Heart right ventricle (tissue), 16 donors: ENCODE measurements at regions not wholly inside any gene's neighbourhood (a gene's known extent, or its start where the extent isn't known, plus 50 kb on each side); places are given as distances from the start of the nearest gene placed in this dataset.

Experiments
- ATAC-seq, 8 donors: fragments of 200-7000 bp; cut with Tn5 transposase; one replicate each; pipeline ENCODE4 v1.9.1; 2020; ENCODE audit warnings: mild to moderate bottlenecking in 8 of 8, moderate library complexity in 8 of 8, moderate number of reproducible peaks in 1 of 8
- DNase-seq, 2 donors: peaks; one replicate each; pipeline ENCODE4 v3.0.0-alpha.2; 2020
- H3K27ac ChIP-seq, 10 donors: fragments of 200-600 bp; sonication (generic) in 2 of 10; one replicate each; pipeline versions ENCODE4 v1.5.0 to v1.8.0; 2020 to 2022; ENCODE audit warnings: mild to moderate bottlenecking in 3 of 10
- H3K27me3 ChIP-seq, 7 donors: fragments of 200-600 bp; one replicate each; pipeline ENCODE4 v1.8.0; 2021 to 2022; ENCODE audit warnings: mild to moderate bottlenecking in 2 of 7
- H3K36me3 ChIP-seq, 9 donors: fragments of 200-600 bp; sonication (generic) in 1 of 9; one replicate each; pipeline versions ENCODE4 v1.5.0 to v1.8.0; 2020 to 2022; ENCODE audit warnings: mild to moderate bottlenecking in 2 of 9
- H3K4me1 ChIP-seq, 9 donors: fragments of 200-600 bp; sonication (generic) in 1 of 9; one replicate each; pipeline versions ENCODE4 v1.5.0 to v1.8.0; 2020 to 2022; ENCODE audit warnings: mild to moderate bottlenecking in 4 of 9
- H3K4me3 ChIP-seq, 10 donors: fragments of 200-600 bp; sonication (generic) in 2 of 10; one replicate each; pipeline versions ENCODE4 v1.5.0 to v1.8.0; 2020 to 2022; ENCODE audit warnings: mild to moderate bottlenecking in 7 of 10, moderate library complexity in 2 of 10
- H3K9me3 ChIP-seq, 11 donors: fragments of 200-600 bp in 10 of 11; sonication (generic) in 2 of 11; one replicate each; pipeline versions ENCODE4 v1.5.0 to v1.8.0; 2013 to 2022; ENCODE audit warnings: mild to moderate bottlenecking in 2 of 11, control low read depth in 1 of 11, moderate library complexity in 1 of 11
- WGBS, 2 donors: extraction: QIAGEN DNeasy Blood & Tissue Kit; methylation state at CpG; one replicate each; pipeline ENCODE4 v1.1.7; 2013; ENCODE audit warnings: inconsistent platforms in 1 of 2; 5-methylcytosine and 5-hydroxymethylcytosine counted together
- intact Hi-C, 10 donors: fragments of 100-400 bp; cut with DNase I; formaldehyde crosslinking; loops; one replicate each; pipeline versions ENCODE4 v1.11.1 to v1.14.2; 2022
- TF ChIP-seq, protein P1 (sequence below), 9 donors: fragments of 200-600 bp; sonication (generic) in 2 of 9; IDR thresholded peaks; one replicate each; pipeline versions ENCODE4 v1.5.0 to v1.8.0; 2021 to 2022; ENCODE audit warnings: antibody characterized with exemption in 9 of 9, mild to moderate bottlenecking in 5 of 9, moderate library complexity in 1 of 9
- donor health status: Arrhythmogenic right ventricular cardiomyopathy.
- donor health status: ischemic (EF 13 %, LVEDD 7.1; RV severe dilation, severe dysfunction).
- donor health status: healthy with polysubstance abuse.
- donor health status: DM: no; HTN: yes; CAD: no.
- donor health status: DM: no; HTN: no; CAD: no.
- donor health status: ischemic (EF 25% LVEDD 6.9; RV normal size, moderate dysfunction).
- donor health status: ischemic (EF 25% LVEDD 5.7; RV mildly dilated, moderate dysfunction).
- donor health status: healthy.
- donor health status: DM: yes; HTN: yes; CAD: no.
- donor health status: Ischemic cardiomyopathy.
- donor health status: ischemic (EF 35%, LVEDD 5.7; RV mildly dilated, moderate dysfunction).
- donor health status: nonischemic (EF 11% LVEDD 7.7; RV severe dilation, severe dysfunction).
- donor health status: DM: yes; HTN: yes; CAD: no.
- donor health status: PGD.
- donor health status: ischemic (EF 29% LVEDD 5.4; RV normal size, mild dysfunction).
- donor health status: nonischemic (EF 23%, LVEDD 6.1; RV moderate dilation, normal function).

DNA sequence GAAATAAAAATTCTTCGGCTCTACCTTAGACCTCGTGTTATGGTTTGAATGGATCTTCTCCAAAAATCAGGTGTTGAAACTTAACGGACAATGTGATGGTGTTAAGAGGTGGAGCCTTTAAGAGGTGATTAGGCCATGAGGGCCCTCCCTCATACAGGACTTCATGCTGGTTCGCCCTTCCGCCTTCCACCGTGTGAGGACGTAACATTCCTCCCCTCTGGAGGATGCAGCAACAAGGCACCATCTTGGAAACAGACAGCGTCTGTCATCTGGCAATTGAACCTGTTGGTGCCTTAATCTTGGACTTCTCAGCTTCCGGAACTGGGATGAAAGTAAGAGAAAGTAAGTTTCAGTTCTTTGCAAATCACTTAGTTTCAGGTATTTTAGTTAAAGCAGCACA is 126.3 kb upstream of the SPRED2 start:
- no peaks in the 10 kb centered on the region for H3K27me3 ChIP-seq
- ATAC-seq (no peak), DNase-seq (no peak)
- no peak overlapping the region for H3K4me3 ChIP-seq
- intact Hi-C loops, result loop anchor here in 2 of 10 donors (10.0 kb wide), 2 partner anchors 124 to 494 kb away; partner anchors contain the start of gene SPRED2 (in 1 of the 2)
- no peaks in the 10 kb centered on the region for H3K9me3 ChIP-seq
- 71 to 81% methylated on average over 9 of the region's 9 CpGs for WGBS, 2 donors
- H3K27ac ChIP-seq, result no peak overlapping the region
- no peaks in the 10 kb centered on the region for H3K36me3 ChIP-seq
- peaks cover 0 to under 1% (median 0%) of the 10 kb centered on the region in 9 donors for H3K4me1 ChIP-seq
- TF ChIP-seq, protein P1, sequence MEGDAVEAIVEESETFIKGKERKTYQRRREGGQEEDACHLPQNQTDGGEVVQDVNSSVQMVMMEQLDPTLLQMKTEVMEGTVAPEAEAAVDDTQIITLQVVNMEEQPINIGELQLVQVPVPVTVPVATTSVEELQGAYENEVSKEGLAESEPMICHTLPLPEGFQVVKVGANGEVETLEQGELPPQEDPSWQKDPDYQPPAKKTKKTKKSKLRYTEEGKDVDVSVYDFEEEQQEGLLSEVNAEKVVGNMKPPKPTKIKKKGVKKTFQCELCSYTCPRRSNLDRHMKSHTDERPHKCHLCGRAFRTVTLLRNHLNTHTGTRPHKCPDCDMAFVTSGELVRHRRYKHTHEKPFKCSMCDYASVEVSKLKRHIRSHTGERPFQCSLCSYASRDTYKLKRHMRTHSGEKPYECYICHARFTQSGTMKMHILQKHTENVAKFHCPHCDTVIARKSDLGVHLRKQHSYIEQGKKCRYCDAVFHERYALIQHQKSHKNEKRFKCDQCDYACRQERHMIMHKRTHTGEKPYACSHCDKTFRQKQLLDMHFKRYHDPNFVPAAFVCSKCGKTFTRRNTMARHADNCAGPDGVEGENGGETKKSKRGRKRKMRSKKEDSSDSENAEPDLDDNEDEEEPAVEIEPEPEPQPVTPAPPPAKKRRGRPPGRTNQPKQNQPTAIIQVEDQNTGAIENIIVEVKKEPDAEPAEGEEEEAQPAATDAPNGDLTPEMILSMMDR (IDR thresholded peaks at IDR 0.05), result no peak

DNA sequence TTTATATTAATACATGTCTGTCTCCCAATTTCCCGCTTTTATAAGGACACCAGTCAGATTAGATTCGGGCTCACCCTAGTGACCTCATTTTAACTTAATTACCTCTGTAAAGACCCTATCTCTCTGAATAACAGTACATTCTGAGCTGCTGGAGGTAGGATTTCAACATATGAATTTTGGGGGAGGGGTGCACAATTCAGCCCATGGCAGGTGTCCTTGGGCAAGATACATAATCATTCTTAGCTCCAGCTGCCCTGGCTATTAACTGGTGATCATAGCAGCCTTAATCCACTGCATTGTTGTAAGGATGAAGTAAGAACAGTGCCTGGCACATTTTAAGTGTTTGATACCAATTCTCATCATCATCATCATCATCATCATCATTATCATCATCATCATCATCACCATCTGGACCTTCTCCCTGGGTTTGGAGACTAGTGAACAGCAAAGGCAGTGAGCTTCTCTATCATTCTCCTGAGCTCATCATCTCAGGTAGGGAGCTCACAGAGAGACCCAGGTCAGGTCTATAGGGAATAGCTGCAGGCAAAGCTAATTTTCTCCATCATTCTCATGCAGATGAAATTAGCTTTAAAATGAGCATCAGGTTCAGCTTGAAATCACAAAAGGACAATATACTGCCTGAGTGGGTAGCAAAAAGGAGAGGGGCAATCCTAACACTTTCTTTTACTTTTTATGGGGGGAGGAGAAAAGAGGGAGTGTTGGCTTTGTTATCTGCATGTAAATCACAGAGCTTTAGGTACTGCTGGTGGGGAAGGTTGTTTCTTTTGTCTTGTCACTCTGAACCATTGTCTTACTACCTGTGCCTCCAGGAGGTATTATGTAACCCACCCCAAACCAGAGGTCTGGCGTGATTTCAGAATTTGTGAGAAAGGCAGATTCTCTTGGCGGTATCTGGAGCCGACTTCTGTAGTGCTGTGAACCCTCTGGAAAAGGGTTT is 125.5 kb upstream of the SPRED2 start:
- H3K27ac ChIP-seq, result no peak overlapping the region
- ATAC-seq, result no peak
- WGBS, 2 donors, result 91 to 92% methylated on average over 5 of the region's 5 CpGs
- no peaks in the 10 kb centered on the region for H3K27me3 ChIP-seq
- H3K9me3 ChIP-seq, result no peaks in the 10 kb centered on the region
- TF ChIP-seq, protein P1 (IDR thresholded peaks at IDR 0.05), result no peak
- H3K36me3 ChIP-seq, result no peaks in the 10 kb centered on the region
- H3K4me3 ChIP-seq, result no peak overlapping the region
- peaks cover 0 to 9% (median 4%) of the 10 kb centered on the region in 9 donors for H3K4me1 ChIP-seq
- intact Hi-C loops, result loop anchor here in 2 of 10 donors (10.0 kb wide), 2 partner anchors 123 to 493 kb away; partner anchors contain the start of gene SPRED2 (in 1 of the 2)
- DNase-seq, result no peak

DNA sequence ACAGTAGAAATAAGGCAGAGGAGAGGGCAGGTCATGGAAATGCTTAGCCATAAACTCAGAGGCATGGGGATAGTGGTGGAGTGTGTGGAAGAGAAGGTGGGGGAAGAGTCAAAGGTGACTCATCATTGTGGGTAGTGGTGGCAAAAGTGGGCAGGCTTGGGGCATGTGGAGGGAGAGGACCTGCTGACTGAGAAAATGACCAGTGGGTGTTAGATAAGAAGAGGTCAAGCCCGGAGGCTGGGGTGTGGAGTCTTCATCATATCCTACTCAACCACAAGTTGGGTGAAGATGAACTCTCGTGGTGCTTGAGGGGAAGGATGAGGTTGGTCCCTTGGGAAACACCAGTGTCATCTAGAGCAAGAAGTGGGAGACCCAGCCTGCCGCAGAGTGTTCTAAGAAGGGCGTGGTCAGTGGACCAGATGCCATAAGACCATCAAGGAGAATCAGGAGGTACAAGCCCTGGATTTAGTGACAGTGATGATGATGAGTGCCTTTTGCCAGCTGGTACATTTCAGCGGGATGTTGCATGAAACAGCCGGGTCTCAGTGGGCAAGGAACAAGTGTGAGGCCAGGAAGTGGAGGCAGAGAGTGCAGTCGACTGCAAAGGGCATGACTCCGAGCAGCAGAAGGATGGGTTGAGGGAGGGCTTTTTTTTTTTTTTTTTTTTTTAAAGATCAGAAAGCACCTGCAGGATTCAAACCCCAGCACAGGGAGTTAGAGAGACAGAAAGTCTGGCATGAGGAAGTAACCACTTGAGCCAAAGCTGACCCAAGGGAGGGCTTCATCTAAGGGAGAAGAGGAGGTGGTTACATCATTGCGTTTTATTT is 122.6 kb upstream of the SPRED2 start:
- H3K4me1 ChIP-seq, result peaks cover 0 to 9% (median 4%) of the 10 kb centered on the region in 9 donors
- no peaks in the 10 kb centered on the region for H3K27me3 ChIP-seq
- no peaks in the 10 kb centered on the region for H3K9me3 ChIP-seq
- H3K27ac ChIP-seq, result no peak overlapping the region
- H3K36me3 ChIP-seq, result no peaks in the 10 kb centered on the region
- H3K4me3 ChIP-seq, result no peak overlapping the region
- intact Hi-C loops, result loop anchor here in 8 of 10 donors (2.0 to 10.0 kb wide), 6 partner anchors 118 to 490 kb away; partner anchors contain the start of gene SPRED2 (in 1 of the 8)
- DNase-seq (no peak), ATAC-seq (no peak)
- TF ChIP-seq, protein P1 (IDR thresholded peaks at IDR 0.05), result no peak
- 71 to 75% methylated on average over 9 of the region's 9 CpGs for WGBS, 2 donors

DNA sequence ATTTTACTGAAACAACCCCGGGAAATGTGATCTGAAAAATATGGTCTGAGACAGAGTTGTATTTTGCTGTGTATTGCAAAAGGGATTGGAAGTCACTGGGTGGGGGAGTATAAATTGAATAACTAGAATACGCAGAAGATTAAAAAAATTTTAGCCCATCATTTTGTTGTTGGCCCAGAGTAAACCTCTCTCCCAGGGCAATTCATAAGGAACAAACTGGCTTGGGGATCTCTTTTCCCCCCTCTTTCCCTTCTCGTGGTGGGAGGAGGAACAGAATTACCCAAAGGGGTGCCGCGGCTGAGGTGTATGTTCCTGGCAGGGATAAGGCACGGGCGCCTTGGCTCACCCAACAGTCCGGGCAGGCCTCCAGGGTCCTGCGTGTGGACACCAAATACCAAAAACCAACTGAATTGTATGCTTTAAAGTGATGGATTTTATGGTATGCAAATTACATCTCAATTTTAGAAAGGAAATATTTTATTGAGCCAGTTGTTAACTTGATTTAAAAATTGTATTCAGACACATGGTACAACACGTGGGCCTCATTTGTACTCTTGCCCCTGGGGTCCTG is 121.2 kb upstream of the SPRED2 start:
- DNase-seq (no peak), ATAC-seq (peak in 4 of 8 donors; percentile 2 to 65 (median 30))
- Histone ChIP-seq H3K4me3 (peak overlapping the region in 1 of 10 donors; percentile 1), H3K27me3 (no peaks in the 10 kb centered on the region), H3K4me1 (peaks cover 0 to 9% (median 4%) of the 10 kb centered on the region in 9 donors), H3K27ac (no peak overlapping the region), H3K36me3 (no peaks in the 10 kb centered on the region), H3K9me3 (no peaks in the 10 kb centered on the region)
- 58 to 60% methylated on average over 10 of the region's 10 CpGs for WGBS, 2 donors
- TF ChIP-seq, protein P1 (IDR thresholded peaks at IDR 0.05), result peak in 2 of 9 donors; percentile 4 to 5
- intact Hi-C loops, result loop anchor here (1.0 to 10.0 kb wide), 10 partner anchors 116 to 489 kb away; partner anchors contain the start of gene SPRED2 (in 1 of the 10)
